Renal cortex interstitium (tissue), 11 donors: ENCODE measurements at regions not wholly inside any gene's neighbourhood (a gene's known extent, or its start where the extent isn't known, plus 50 kb on each side); places are given as distances from the start of the nearest gene placed in this dataset.

Source experiments
- DNase-seq, 11 donors: peaks; one replicate each; pipeline ENCODE4 v3.0.0-alpha.2; 2013; ENCODE audit warnings: low read depth in 9 of 11, low spot score in 4 of 11; ENCODE audit errors: extremely low read depth in 1 of 11

- no peak for DNase-seq
Measured at GRCh38 chr11:30811226-30811755, 225.1 kb upstream of the MPPED2 start.

GRCh38 chr11:30810116-30810515, 224.0 kb upstream of the MPPED2 start:
- DNase-seq, result no peak

- no peak for DNase-seq
Measured at GRCh38 chr11:30801357-30801756, 215.2 kb upstream of the MPPED2 start.

GRCh38 chr11:30800904-30801303, 214.8 kb upstream of the MPPED2 start:
- DNase-seq, result no peak

DNA sequence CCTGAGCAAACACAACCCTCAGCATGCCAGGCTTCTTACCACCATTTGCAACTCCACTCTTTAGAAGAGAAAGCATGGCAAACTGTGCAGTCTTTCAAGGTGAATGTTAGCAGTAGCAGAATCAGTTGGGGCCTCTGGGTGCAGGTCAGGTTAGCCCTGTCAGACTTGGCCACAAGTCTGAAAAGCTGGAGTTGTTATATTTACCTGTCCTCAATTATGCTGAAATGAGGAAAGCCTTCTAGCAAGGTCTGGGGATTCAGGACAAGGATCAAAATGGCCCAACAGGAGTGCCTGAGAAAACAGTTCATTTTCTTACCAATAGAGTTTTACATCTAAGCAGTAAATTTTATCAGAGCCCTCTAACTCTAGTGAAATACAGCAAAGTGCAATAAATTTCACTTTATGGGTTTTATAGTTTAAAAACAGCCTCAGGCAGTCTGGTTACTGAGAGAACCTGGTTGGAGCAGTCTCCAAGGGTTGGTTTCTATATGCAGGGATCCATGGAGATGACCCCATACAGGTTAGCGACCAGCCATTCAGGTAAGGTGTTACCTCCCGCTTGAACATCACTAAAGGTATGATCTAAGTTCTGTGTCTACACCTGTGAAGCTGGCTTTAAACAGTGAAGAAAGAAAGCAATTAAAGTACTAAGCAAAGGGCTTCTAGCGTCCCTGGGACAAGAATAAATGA, 212.5 kb upstream of the MPPED2 start:
- DNase-seq, result peak in 1 of 11 donors; percentile 19

DNA sequence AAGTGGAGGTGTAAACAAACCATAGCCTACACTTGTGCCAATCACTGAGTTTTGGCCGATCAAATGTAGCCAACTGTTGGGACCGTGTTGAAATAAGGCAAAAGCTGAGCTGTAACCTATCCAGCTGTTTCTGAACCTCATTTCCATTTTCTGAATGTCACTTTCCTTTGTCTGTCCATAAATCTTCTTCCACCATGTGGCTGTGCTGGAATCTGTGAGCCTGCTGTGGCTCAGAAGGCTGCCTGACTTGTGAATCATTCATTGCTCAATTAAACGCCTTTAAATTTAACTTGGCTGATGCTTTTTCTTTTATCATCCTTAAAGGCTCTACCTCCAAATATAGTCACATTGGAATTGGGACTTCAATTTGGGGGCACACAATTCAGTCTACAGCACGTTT, 203.1 kb upstream of the MPPED2 start:
- DNase-seq, result no peak

GRCh38 chr11:30788849-30789248, 202.7 kb upstream of the MPPED2 start:
- no peak for DNase-seq

GRCh38 chr11:30786256-30787110, 200.3 kb upstream of the MPPED2 start:
- DNase-seq, result peak in 6 of 11 donors; percentile 39 to 75 (median 51)

DNA sequence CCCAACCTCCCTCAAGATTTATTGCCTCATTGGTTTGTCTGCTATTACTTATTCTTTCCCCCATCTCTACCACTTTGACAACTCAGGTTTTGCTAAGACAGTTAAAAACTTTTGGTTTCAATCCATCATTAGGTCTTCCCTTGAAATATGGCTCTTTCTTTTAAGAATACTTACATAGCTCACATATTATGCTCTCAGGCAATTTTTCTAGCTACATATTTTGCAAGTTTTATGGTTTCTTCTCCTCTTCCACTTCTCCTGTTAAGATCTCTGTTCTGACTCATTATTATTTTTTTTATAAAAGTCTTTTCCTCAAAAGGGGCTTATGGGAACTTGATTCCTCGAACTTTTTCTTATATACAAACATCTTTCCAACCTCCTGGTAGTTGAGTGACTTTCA, 192.4 kb upstream of the MPPED2 start:
- no peak for DNase-seq

GRCh38 chr11:30775233-30775522, 189.0 kb upstream of the MPPED2 start:
- DNase-seq, result no peak

DNA sequence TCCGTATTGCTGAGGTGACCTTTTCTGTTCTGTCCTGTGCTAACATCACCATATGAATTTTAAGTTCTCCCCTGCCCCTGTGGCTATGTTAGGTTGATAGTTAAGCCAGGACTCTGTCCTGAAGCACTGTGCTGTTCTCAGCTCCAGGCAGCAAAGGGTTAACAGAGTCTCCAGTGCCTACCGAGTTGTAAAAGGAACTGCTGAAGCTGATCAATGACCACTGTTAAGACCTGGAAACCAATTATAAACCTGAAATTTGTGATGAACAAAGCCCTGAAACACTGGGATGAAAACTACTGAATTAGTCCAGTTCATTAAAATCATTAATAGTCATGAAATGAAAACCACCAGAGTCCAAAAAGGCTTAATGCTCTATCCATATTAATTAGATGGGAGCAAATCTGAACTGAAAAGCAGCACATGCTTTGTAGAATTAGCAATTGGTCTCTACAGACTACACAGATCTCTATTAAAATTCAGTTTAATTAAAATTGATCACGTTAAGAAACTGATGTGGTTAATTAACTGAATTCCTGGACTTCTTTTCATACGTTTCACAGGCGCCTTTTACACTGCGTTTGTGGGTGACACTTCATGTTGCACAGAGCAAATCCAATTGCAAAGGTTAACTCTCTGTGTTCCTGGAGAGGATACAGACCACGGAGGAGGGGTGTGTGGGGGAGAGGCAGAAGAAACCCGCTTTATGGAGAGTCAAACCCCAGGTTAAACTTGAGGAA, 188.5 kb upstream of the MPPED2 start:
- no peak for DNase-seq

GRCh38 chr11:30772908-30773307, 186.8 kb upstream of the MPPED2 start:
- no peak for DNase-seq

- no peak for DNase-seq
Measured at GRCh38 chr11:30763951-30764350, 177.8 kb upstream of the MPPED2 start.

- DNase-seq, result no peak
Measured at GRCh38 chr11:30762188-30762587, 176.0 kb upstream of the MPPED2 start.

DNA sequence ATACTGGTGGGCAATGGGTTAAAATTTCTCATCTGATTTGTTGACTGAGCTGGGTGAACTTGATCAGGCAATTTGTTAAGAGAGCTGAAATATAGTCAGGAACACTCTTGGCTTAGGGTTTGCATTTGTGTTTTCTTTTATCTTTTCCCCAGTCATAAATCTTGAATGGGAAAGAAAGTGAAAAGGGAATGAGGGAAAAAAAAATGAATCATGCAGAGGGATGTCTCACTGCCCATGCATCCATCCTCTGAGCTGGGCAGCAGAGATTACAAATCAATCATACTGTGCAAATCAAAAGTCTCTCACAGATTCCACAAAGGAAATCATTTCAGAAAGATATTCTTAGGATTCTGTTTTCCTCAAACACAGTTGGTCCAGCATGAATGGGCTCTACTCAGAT, 174.2 kb upstream of the MPPED2 start:
- no peak for DNase-seq

DNA sequence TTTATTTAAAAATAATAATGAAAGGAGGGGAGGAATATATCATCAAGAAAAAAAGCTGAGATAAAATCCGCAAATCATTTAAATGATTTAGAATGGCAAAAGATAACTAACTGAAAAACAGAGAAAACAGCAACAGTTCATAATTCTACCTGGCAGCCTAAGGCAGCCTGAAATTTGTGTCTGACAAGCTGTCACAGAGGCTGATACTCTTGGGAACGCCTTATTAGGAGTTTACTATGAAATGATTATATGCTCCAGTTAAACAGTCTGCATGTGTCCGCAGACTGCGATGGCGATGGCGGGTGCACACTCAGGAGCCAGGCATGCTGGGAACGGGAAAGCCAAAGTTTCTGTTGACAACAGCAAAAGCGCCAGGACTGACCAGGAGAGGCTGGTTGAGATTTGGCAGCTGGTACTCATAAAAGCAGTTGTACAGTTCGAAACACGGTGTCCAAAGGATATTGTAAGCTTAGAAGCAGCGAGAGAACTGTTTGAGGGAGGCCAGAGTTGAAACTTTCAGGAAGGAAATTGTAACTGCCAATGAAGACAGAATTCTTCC, 172.9 kb upstream of the MPPED2 start:
- peak in 5 of 11 donors; percentile 9 to 23 (median 20) for DNase-seq

GRCh38 chr11:30758518-30758917, 172.4 kb upstream of the MPPED2 start:
- DNase-seq, result no peak

GRCh38 chr11:30758012-30758411, 171.9 kb upstream of the MPPED2 start:
- DNase-seq, result no peak

DNA sequence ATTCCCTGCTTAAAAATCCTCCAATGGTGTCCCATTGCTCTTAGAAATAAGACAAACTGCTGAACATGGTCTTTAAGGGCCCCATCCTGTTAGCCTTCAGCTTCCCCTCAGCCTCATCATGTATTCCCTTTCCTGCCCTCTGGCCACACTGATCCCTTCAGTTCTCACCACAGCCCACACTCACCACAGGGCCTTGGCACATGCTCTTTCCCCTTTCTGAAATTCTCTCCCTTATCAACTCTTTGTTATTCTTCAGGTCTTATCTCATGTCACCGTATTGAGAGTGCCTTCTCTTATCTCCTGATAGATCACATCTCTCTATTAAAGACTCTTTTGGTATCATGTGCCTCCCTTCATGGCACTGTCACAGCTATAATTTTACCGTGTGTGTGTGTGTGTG, 167.8 kb upstream of the MPPED2 start:
- no peak for DNase-seq

DNA sequence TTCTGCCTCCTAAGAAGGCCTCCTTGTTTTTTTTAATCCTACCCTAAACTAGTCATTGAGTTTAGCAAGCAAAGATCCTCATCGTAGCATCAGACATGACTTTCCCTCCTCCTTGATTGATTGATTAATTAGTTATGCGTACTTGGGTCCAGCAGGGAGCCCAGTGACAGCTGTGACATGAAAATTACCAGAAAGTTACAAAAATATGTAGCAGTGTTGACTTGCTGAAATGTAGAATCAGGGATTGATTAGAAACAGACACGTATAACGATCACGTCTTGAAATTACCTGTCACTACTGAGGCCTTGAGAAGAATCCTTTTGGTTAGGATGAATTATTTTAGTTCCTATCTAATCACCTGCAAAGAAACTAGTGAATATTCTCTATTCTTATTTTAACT, 167.4 kb upstream of the MPPED2 start:
- no peak for DNase-seq
